ENCODE measurements at regions not wholly inside any gene's neighbourhood (a gene's known extent, or its start where the extent isn't known, plus 50 kb on each side); places are given as distances from the start of the nearest gene placed in this dataset.
"Not testable (repeated sequence)": the region's sequence is repeated elsewhere in the genome, so short reads cannot be mapped to it uniquely, and the experiment has no call there.

DNA sequence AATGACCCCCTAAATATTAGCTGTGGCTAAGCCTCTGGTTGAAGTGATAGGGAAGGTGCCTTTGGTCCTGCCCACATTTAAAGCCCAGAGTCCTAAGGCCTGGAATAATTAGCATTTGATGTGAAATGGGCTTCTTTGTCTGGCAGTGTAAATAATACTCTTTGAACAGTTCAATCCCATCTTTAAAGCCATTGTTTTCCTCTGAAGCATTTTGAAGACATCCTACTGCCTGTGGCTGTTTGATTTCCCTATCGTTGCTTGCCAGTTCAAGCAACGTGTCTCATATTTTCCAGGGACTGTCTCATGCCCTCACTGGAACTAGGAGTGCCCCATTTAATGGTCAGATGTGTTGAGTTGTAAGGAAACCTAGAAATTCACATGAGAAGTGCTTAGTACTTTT lies 89.3 kb upstream of the BTN3A2 start:
- H2AFZ ChIP-seq (ENCODE audit: low read depth, low read length): no peak overlapping the region
- H3K4me1 ChIP-seq (ENCODE audit: low read length): peaks cover 5% of the 10 kb centered on the region; the same call in 1 of the 2 replicates
- no peaks in the 10 kb centered on the region for H3K79me2 ChIP-seq (ENCODE audit: low read length)
- H4K20me1 ChIP-seq (ENCODE audit: insufficient read depth, low read length): no peaks in the 10 kb centered on the region
- H3K27me3 ChIP-seq (ENCODE audit: low read depth, low read length): no peaks in the 10 kb centered on the region
- TF ChIP-seq, protein P1, sequence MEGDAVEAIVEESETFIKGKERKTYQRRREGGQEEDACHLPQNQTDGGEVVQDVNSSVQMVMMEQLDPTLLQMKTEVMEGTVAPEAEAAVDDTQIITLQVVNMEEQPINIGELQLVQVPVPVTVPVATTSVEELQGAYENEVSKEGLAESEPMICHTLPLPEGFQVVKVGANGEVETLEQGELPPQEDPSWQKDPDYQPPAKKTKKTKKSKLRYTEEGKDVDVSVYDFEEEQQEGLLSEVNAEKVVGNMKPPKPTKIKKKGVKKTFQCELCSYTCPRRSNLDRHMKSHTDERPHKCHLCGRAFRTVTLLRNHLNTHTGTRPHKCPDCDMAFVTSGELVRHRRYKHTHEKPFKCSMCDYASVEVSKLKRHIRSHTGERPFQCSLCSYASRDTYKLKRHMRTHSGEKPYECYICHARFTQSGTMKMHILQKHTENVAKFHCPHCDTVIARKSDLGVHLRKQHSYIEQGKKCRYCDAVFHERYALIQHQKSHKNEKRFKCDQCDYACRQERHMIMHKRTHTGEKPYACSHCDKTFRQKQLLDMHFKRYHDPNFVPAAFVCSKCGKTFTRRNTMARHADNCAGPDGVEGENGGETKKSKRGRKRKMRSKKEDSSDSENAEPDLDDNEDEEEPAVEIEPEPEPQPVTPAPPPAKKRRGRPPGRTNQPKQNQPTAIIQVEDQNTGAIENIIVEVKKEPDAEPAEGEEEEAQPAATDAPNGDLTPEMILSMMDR (IDR thresholded peaks at IDR 0.05; ENCODE audit: low read depth, low read length): no peak
- no peak for TF ChIP-seq EZH2phosphoT487 (IDR thresholded peaks at IDR 0.05; ENCODE audit: low read depth)
- peaks cover 23% of the 10 kb centered on the region; the same call in 1 of the 2 replicates for H3K9me3 ChIP-seq (ENCODE audit: insufficient read depth, low read length)
- no peaks in the 10 kb centered on the region for H3K36me3 ChIP-seq (replicated peaks; ENCODE audit: low read depth, low read length)
- no peak overlapping the region for H3K27ac ChIP-seq (ENCODE audit: low read length)
- no peak overlapping the region for H3K4me3 ChIP-seq (ENCODE audit: low read length)
- H3K4me2 ChIP-seq (ENCODE audit: low read length): no peak overlapping the region
- no peak overlapping the region for H3K9ac ChIP-seq (ENCODE audit: low read length)

DNA sequence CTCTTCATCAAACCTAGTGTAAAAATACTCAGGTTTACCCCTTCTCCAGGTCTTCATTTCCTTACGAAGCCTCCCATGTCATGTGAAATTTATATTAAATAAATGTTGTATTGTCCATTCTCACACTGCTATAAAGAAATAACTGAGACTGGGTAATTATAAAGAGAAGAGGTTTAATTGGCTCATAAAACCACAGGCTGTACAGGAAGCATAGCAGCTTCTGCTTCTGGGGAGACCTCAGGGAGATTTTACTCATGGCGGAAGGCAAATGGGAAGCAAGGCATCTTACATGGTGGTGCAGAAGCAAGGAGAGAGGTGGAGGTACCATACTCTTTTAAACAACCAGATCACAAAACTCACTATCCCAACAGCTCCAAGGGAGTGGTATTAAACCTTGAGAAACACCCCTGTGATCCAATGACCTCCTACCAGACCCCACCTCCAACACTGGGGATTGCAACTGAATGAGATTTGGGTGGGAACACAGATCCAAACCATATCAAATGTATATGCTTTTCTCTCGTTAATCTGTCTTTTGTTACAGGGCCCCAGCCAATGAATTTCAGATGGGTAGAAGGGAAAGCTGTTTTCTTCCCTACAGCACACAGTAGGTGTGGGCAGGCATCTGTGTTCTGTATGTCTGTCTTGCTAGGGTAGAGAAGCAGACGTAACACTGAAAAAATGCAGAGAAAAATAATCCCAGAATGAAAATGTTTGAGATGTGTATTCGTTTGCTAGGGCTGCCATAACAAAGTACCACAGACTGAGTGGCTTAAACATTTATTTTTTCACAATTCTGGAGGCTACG lies 88.0 kb upstream of the BTN3A2 start:
- H3K4me2 ChIP-seq (ENCODE audit: low read length): no peak overlapping the region
- no peak overlapping the region for H2AFZ ChIP-seq (ENCODE audit: low read depth, low read length)

DNA sequence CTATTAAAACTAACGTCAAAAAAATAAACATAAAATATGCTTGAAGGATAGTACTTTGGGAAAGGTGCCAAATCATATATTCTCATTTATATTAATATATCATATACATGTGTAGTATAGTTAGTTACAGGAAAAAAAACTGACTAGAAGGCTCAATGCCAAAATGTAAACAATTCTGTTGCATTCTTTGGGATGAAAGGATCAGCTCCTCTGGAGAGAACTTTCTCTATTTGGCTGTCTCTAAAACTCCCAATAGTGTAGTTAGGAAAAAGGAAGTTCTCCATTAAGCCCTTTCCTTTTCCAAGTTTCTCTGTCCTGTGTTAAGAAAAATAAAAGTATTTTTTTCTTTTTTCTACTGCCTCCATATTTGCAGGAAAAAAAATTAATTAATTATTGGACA lies 86.5 kb upstream of the BTN3A2 start:
- H3K36me3 ChIP-seq (replicated peaks; ENCODE audit: low read depth, low read length): no peaks in the 10 kb centered on the region
- peaks cover 3% of the 10 kb centered on the region; the same call in 1 of the 2 replicates for H3K9me3 ChIP-seq (ENCODE audit: insufficient read depth, low read length)
- TF ChIP-seq, protein P1 (IDR thresholded peaks at IDR 0.05; ENCODE audit: low read depth, low read length): no peak
- TF ChIP-seq EZH2phosphoT487 (IDR thresholded peaks at IDR 0.05; ENCODE audit: low read depth): no peak
- no peak overlapping the region for H2AFZ ChIP-seq (ENCODE audit: low read depth, low read length)
- no peaks in the 10 kb centered on the region for H3K79me2 ChIP-seq (ENCODE audit: low read length)
- no peak overlapping the region for H3K4me3 ChIP-seq (ENCODE audit: low read length)
- H3K9ac ChIP-seq (ENCODE audit: low read length): no peak overlapping the region
- H3K27me3 ChIP-seq (ENCODE audit: low read depth, low read length): no peaks in the 10 kb centered on the region
- no peak overlapping the region for H3K27ac ChIP-seq (ENCODE audit: low read length)
- peaks cover 5% of the 10 kb centered on the region; the same call in 1 of the 2 replicates for H3K4me1 ChIP-seq (ENCODE audit: low read length)
- H3K4me2 ChIP-seq (ENCODE audit: low read length): no peak overlapping the region
- H4K20me1 ChIP-seq (ENCODE audit: insufficient read depth, low read length): no peaks in the 10 kb centered on the region

More for the DNA sequence above, 88.0 kb upstream of the BTN3A2 start:
- Histone ChIP-seq H3K4me1 (ENCODE audit: low read length) (peaks cover 5% of the 10 kb centered on the region; the same call in 1 of the 2 replicates), H3K9ac (ENCODE audit: low read length) (no peak overlapping the region), H3K27me3 (ENCODE audit: low read depth, low read length) (no peaks in the 10 kb centered on the region), H3K27ac (ENCODE audit: low read length) (no peak overlapping the region), H3K79me2 (ENCODE audit: low read length) (no peaks in the 10 kb centered on the region), H3K36me3 (replicated peaks; ENCODE audit: low read depth, low read length) (no peaks in the 10 kb centered on the region), H3K9me3 (ENCODE audit: insufficient read depth, low read length) (peaks cover 11% of the 10 kb centered on the region; the same call in 1 of the 2 replicates), H4K20me1 (ENCODE audit: insufficient read depth, low read length) (no peaks in the 10 kb centered on the region), H3K4me3 (ENCODE audit: low read length) (no peak overlapping the region)
- TF ChIP-seq, protein P1 (IDR thresholded peaks at IDR 0.05; ENCODE audit: low read depth, low read length): no peak
- TF ChIP-seq EZH2phosphoT487 (IDR thresholded peaks at IDR 0.05; ENCODE audit: low read depth): no peak

DNA sequence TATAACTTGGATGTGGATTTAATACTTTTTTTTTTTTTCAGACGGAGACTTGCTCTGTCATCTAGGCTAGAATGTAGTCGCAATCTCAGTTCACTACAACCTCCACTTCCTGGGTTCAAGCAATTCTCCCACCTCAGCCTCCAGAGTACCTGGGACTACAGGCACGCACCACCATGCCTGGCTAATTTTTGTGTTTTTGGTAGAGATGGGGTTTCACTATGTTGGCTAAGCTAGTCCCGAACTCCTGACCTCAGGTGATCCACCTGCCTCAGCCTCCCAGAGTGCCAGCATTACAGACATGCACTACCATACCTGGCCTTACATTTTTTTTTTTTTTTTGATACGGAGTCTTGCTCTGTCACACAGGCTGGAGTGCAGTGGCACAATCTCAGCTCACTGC lies 85.6 kb upstream of the BTN3A2 start:
- H3K4me3 ChIP-seq (ENCODE audit: low read length); H3K27ac ChIP-seq (ENCODE audit: low read length); H2AFZ ChIP-seq (ENCODE audit: low read depth, low read length); H4K20me1 ChIP-seq (ENCODE audit: insufficient read depth, low read length); H3K4me1 ChIP-seq (ENCODE audit: low read length); H3K27me3 ChIP-seq (ENCODE audit: low read depth, low read length); H3K9ac ChIP-seq (ENCODE audit: low read length); H3K4me2 ChIP-seq (ENCODE audit: low read length); H3K79me2 ChIP-seq (ENCODE audit: low read length); H3K36me3 ChIP-seq (replicated peaks; ENCODE audit: low read depth, low read length); H3K9me3 ChIP-seq (ENCODE audit: insufficient read depth, low read length): not testable (repeated sequence)
